ENCODE measurements at regions not wholly inside any gene's neighbourhood (a gene's known extent, or its start where the extent isn't known, plus 50 kb on each side); places are given as distances from the start of the nearest gene placed in this dataset.

- Histone ChIP-seq H3K36me3 (no peaks in the 10 kb centered on the region), H3K4me1 (no peaks in the 10 kb centered on the region), H3K27me3 (no peaks in the 10 kb centered on the region), H3K4me3 (no peak overlapping the region), H3K9me3 (no peaks in the 10 kb centered on the region), H3K27ac (no peak overlapping the region)
- WGBS, 2 donors: 94 to 100% methylated on average over 1 of the region's 1 CpG
- no peak for ATAC-seq
- intact Hi-C loops (cut with DNase I): no loop called here
- no peak for FAIRE-seq
- no peak for TF ChIP-seq CTCF (IDR thresholded peaks at IDR 0.05)
- DNase-seq: no peak
Observed at GRCh38 chr20:17844133-17844429, 124.5 kb downstream of the SNX5 start.

GRCh38 chr20:17843246-17844132, 125.1 kb downstream of the SNX5 start:
- WGBS, 2 donors: 82 to 83% methylated on average over 14 of the region's 14 CpGs
- Histone ChIP-seq H3K36me3 (no peaks in the 10 kb centered on the region), H3K27me3 (no peaks in the 10 kb centered on the region), H3K4me1 (no peaks in the 10 kb centered on the region), H3K9me3 (no peaks in the 10 kb centered on the region), H3K4me3 (no peak overlapping the region), H3K27ac (peak overlapping the region in 1 of 4 donors; percentile 23)
- FAIRE-seq: no peak
- no peak for TF ChIP-seq CTCF (IDR thresholded peaks at IDR 0.05)
- intact Hi-C loops (cut with DNase I): no loop called here
- peak; percentile 30 to 81 (median 58) for ATAC-seq
- peak in 1 of 6 donors; percentile 62 for DNase-seq

GRCh38 chr20:17841751-17842215, 126.8 kb downstream of the SNX5 start:
- Histone ChIP-seq H3K9me3 (no peaks in the 10 kb centered on the region), H3K27me3 (no peaks in the 10 kb centered on the region), H3K27ac (no peak overlapping the region), H3K4me3 (no peak overlapping the region), H3K36me3 (no peaks in the 10 kb centered on the region), H3K4me1 (no peaks in the 10 kb centered on the region)
- TF ChIP-seq CTCF (IDR thresholded peaks at IDR 0.05): no peak
- FAIRE-seq: no peak
- 54 to 58% methylated on average over 13 of the region's 13 CpGs for WGBS, 2 donors
- ATAC-seq: peak in 3 of 4 donors; percentile 3 to 56 (median 36)
- DNase-seq: peak in 1 of 6 donors; percentile 40
- intact Hi-C loops (cut with DNase I): no loop called here

- peaks cover 0 to 2% (median 0%) of the 10 kb centered on the region in 3 donors for H3K4me1 ChIP-seq
- intact Hi-C loops (cut with DNase I): no loop called here
Observed at GRCh38 chr20:17840423-17840822, 128.2 kb downstream of the SNX5 start.

More at GRCh38 chr20:17840423-17840822, 128.2 kb downstream of the SNX5 start:
- FAIRE-seq: no peak
- WGBS, 2 donors: 98 to 100% methylated on average over 5 of the region's 5 CpGs
- no peak for TF ChIP-seq CTCF (IDR thresholded peaks at IDR 0.05)
- Histone ChIP-seq H3K9me3 (no peaks in the 10 kb centered on the region), H3K27me3 (no peaks in the 10 kb centered on the region), H3K27ac (no peak overlapping the region), H3K4me3 (no peak overlapping the region), H3K36me3 (no peaks in the 10 kb centered on the region)
- no peak for DNase-seq
- ATAC-seq: no peak

All from pancreas (tissue), 10 donors.